ENCODE measurements at regions not wholly inside any gene's neighbourhood (a gene's known extent, or its start where the extent isn't known, plus 50 kb on each side); places are given as distances from the start of the nearest gene placed in this dataset.

DNA sequence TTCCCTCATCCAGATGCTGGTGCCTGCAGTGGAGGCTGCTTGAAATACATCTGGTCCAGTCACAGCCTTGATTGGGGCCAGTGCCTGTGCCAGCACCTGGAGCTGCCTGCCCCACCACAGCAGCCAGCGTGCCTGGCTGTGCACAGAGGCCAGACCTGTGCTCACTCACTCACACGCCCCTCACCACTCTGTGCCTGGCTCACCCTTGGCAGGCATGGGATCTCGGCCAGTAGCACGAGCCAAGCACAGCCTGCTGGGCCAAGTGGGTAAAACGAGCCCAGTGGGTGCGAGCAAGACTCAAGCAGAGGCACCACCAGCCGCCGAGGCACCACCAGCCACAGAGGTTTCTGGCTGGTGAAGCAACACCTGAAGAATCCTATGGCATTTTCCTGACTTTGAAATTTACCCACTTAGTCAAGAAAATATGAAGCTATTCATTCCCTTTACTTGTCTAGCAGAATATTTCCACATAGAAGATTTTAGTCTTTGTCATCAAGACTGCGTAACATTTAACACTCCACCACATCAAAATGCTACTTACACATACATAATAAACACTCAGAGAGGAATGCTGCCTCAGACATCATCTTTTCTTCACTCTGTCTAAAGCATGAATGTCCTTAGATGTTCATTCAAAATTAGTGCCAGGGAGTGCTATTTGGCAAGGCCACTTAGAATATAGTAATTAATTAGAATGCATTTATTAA lies 424.3 kb upstream of the FAT3 start:
- Histone ChIP-seq H3K36me3 (no peaks in the 10 kb centered on the region), H3K4me3 (no peak overlapping the region), H3K27ac (no peak overlapping the region), H3K27me3 (no peaks in the 10 kb centered on the region), H3K4me1 (no peaks in the 10 kb centered on the region), H3K9me3 (no peaks in the 10 kb centered on the region)
- TF ChIP-seq, protein P1, sequence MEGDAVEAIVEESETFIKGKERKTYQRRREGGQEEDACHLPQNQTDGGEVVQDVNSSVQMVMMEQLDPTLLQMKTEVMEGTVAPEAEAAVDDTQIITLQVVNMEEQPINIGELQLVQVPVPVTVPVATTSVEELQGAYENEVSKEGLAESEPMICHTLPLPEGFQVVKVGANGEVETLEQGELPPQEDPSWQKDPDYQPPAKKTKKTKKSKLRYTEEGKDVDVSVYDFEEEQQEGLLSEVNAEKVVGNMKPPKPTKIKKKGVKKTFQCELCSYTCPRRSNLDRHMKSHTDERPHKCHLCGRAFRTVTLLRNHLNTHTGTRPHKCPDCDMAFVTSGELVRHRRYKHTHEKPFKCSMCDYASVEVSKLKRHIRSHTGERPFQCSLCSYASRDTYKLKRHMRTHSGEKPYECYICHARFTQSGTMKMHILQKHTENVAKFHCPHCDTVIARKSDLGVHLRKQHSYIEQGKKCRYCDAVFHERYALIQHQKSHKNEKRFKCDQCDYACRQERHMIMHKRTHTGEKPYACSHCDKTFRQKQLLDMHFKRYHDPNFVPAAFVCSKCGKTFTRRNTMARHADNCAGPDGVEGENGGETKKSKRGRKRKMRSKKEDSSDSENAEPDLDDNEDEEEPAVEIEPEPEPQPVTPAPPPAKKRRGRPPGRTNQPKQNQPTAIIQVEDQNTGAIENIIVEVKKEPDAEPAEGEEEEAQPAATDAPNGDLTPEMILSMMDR (IDR thresholded peaks at IDR 0.05): no peak
- TF ChIP-seq EP300 (IDR thresholded peaks at IDR 0.05): no peak
- no peak for TF ChIP-seq POLR2AphosphoS5 (IDR thresholded peaks at IDR 0.05)
- TF ChIP-seq POLR2A (IDR thresholded peaks at IDR 0.05): no peak
- no peak for ATAC-seq
- 90 to 94% methylated on average over 2 of the region's 9 CpGs for WGBS, 2 donors (ENCODE audit: low coverage in 1 of 2)

DNA sequence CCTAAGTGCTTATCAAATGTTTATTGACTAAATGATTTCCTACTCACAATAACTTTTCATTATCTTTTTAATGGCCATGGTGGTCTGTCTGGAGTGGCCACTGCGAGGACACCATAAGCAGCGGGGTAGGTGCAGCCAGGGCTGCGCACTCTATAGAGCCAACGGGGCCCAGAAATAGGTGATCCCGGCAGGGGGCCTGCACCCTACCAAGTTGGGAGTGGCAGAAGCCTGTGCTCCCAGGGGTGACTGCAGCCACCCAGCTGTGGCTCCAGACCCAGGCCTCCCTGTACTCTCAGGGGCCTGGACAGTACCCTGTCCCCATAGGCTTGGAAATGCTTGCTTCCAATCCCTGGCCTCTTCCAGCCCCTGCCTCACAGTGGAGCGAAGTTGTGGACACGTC lies 426.4 kb upstream of the FAT3 start:
- H3K4me3 ChIP-seq: no peak overlapping the region
- H3K4me1 ChIP-seq: no peaks in the 10 kb centered on the region
- no peaks in the 10 kb centered on the region for H3K27me3 ChIP-seq
- TF ChIP-seq EP300 (IDR thresholded peaks at IDR 0.05) (no peak), POLR2A (IDR thresholded peaks at IDR 0.05) (no peak), POLR2AphosphoS5 (IDR thresholded peaks at IDR 0.05) (no peak)
- TF ChIP-seq, protein P1 (IDR thresholded peaks at IDR 0.05): no peak
- H3K9me3 ChIP-seq: no peaks in the 10 kb centered on the region
- 60 to 100% methylated on average over 1 to 3 of the region's 7 CpGs for WGBS, 2 donors (ENCODE audit: low coverage in 1 of 2)
- H3K36me3 ChIP-seq: no peaks in the 10 kb centered on the region
- no peak for ATAC-seq
- H3K27ac ChIP-seq: no peak overlapping the region

DNA sequence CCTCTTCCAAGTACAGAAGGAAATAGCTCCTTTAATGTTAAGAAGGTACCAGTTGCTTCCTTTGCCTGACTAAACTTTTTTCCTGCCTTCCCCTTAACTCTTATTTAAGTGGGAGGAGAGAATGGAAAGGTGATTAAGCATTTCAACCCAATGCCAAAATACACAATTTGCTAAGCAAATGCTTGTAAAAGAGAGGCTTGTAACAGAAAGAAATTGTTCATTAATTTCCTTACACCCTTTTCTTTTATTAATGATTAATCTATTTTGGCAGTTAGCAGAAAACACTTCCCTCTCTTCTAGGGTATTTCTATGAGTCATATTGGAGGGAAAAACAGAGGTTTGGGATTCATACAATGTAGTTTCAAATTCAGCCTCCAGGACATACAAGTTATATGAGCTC lies 427.6 kb upstream of the FAT3 start:
- Histone ChIP-seq H3K36me3 (no peaks in the 10 kb centered on the region), H3K4me3 (no peak overlapping the region), H3K9me3 (no peaks in the 10 kb centered on the region), H3K27me3 (no peaks in the 10 kb centered on the region), H3K4me1 (no peaks in the 10 kb centered on the region), H3K27ac (no peak overlapping the region)
- TF ChIP-seq EP300 (IDR thresholded peaks at IDR 0.05) (no peak), POLR2A (IDR thresholded peaks at IDR 0.05) (no peak), POLR2AphosphoS5 (IDR thresholded peaks at IDR 0.05) (no peak)
- TF ChIP-seq, protein P1 (IDR thresholded peaks at IDR 0.05): no peak
- no peak for ATAC-seq

DNA sequence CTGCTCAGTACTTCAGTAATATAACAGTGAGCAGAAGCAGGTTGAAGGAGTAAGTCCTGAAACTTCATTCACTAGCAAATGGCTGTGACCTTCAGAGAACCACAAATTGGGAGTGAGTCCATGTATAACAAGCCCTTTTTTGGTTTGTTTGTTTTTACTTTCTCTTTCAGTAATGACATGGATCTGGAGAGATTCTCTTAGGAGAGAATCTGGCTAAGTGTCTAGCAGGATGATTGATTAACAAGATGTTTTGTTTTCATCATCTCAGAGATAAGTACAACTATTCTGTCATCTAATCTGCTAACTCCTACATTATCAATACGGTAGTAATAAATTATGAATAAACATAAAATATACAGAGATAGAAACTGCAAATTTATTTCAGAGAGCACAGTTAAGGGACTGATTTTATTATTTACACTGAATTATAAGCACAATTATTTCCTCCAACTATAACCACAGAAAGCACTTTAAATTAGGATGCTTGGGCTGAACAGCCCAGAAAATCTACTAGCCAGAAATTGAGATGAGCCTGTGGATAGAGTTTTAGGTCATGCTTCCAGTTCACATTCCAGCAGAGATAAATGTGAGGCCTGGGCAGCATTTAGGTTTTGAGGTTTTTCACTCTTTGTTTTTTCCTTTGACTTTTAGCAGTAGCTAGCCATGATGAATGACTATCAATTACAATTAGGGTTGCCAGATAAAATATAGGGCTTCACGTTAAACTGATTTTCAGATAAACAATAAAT lies 429.3 kb upstream of the FAT3 start:
- 37 to 40% methylated on average over 2 of the region's 2 CpGs for WGBS, 2 donors (ENCODE audit: low coverage in 1 of 2)
- Histone ChIP-seq H3K36me3 (no peaks in the 10 kb centered on the region), H3K27ac (no peak overlapping the region), H3K4me1 (no peaks in the 10 kb centered on the region), H3K9me3 (no peaks in the 10 kb centered on the region), H3K27me3 (no peaks in the 10 kb centered on the region), H3K4me3 (no peak overlapping the region)
- no peak for TF ChIP-seq POLR2AphosphoS5 (IDR thresholded peaks at IDR 0.05)
- TF ChIP-seq EP300 (IDR thresholded peaks at IDR 0.05): no peak
- TF ChIP-seq POLR2A (IDR thresholded peaks at IDR 0.05): no peak
- TF ChIP-seq, protein P1 (IDR thresholded peaks at IDR 0.05): no peak
- ATAC-seq: no peak

DNA sequence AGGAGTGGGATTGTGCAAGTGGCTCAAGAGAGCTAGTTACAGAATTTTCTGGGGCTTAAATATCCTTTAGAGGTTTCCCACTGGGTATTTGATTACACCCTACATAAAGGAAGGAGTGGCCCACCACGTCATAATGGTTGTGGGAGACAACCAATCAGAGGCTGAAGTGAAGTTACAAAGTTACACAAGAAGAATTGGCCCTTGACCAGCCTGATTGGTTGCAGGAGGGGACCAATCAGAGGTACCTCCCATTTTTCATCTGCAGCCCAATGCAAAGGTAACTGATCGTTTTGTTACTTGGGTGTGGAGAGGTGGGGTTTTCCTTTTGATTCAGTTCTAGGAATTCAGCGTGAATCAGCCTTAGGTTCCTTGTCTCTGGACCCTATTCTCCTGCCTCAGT lies 430.5 kb upstream of the FAT3 start:
- no peak overlapping the region for H3K27ac ChIP-seq
- H3K4me1 ChIP-seq: no peaks in the 10 kb centered on the region
- TF ChIP-seq POLR2A (IDR thresholded peaks at IDR 0.05) (no peak), POLR2AphosphoS5 (IDR thresholded peaks at IDR 0.05) (no peak), EP300 (IDR thresholded peaks at IDR 0.05) (no peak)
- TF ChIP-seq, protein P1 (IDR thresholded peaks at IDR 0.05): no peak
- 92 to 95% methylated on average over 3 of the region's 3 CpGs for WGBS, 2 donors (ENCODE audit: low coverage in 1 of 2)
- no peaks in the 10 kb centered on the region for H3K27me3 ChIP-seq
- no peak for ATAC-seq
- no peaks in the 10 kb centered on the region for H3K36me3 ChIP-seq
- no peaks in the 10 kb centered on the region for H3K9me3 ChIP-seq
- no peak overlapping the region for H3K4me3 ChIP-seq
